Ishikawa (cell line): ENCODE measurements at regions not wholly inside any gene's neighbourhood (a gene's known extent, or its start where the extent isn't known, plus 50 kb on each side); places are given as distances from the start of the nearest gene placed in this dataset.

ENCODE experiments used
- CEBPB ChIP-seq: IDR thresholded peaks from 2 replicates; pipeline ENCODE4 v1.6.1; 2012
- CREB1 ChIP-seq: IDR thresholded peaks from 2 replicates; pipeline ENCODE4 v1.6.1; 2012; ENCODE audit warnings: low read depth
- EGR1 ChIP-seq: IDR thresholded peaks from 2 replicates; pipeline ENCODE4 v1.6.1; 2012
- EP300 ChIP-seq: IDR thresholded peaks from 2 replicates; pipeline ENCODE4 v1.6.1; 2012; ENCODE audit warnings: borderline replicate concordance
- FOXM1 ChIP-seq: IDR thresholded peaks from 2 replicates; pipeline ENCODE4 v1.6.1; 2012; ENCODE audit warnings: low read depth, borderline replicate concordance
- MAX ChIP-seq: IDR thresholded peaks from 2 replicates; pipeline ENCODE4 v1.6.1; 2012
- NFIC ChIP-seq: IDR thresholded peaks from 2 replicates; pipeline ENCODE4 v1.6.1; 2012
- RAD21 ChIP-seq: IDR thresholded peaks from 2 replicates; pipeline ENCODE4 v1.6.1; 2012; ENCODE audit warnings: low read depth
- REST ChIP-seq: IDR thresholded peaks from 2 replicates; pipeline ENCODE4 v1.6.1; 2012; ENCODE audit warnings: low read depth, mild to moderate bottlenecking
- TAF1 ChIP-seq: IDR thresholded peaks from 2 replicates; pipeline ENCODE4 v1.6.1; 2012; ENCODE audit warnings: low read depth, mild to moderate bottlenecking
- TCF12 ChIP-seq: IDR thresholded peaks from 2 replicates; pipeline ENCODE4 v1.6.1; 2012; ENCODE audit warnings: low read depth
- TEAD4 ChIP-seq: IDR thresholded peaks from 2 replicates; pipeline ENCODE4 v1.6.1; 2012
- USF1 ChIP-seq: IDR thresholded peaks from 2 replicates; pipeline ENCODE4 v1.6.1; 2012
- YY1 ChIP-seq: IDR thresholded peaks from 2 replicates; pipeline ENCODE4 v1.6.1; 2012; ENCODE audit warnings: low read depth
- ZBTB7A ChIP-seq: IDR thresholded peaks from 2 replicates; pipeline ENCODE4 v1.6.1; 2012; ENCODE audit warnings: low read depth

- TF ChIP-seq USF1 = no peak
- TF ChIP-seq ZBTB7A = no peak
- no peak for TF ChIP-seq RAD21
- TF ChIP-seq TCF12 = no peak
- no peak for TF ChIP-seq CREB1
- TF ChIP-seq TEAD4 = no peak
- TF ChIP-seq EP300 = no peak
Measured at GRCh38 chr13:92951273-92951890, 275.2 kb upstream of the GPC6 start.

GRCh38 chr13:92952161-92952560 is 274.4 kb upstream of the GPC6 start:
- TF ChIP-seq NFIC (no peak), CREB1 (no peak), TAF1 (no peak), EP300 (no peak), TCF12 (no peak), ZBTB7A (no peak), FOXM1 (no peak), REST (no peak), USF1 (no peak), YY1 (no peak), TEAD4 (no peak), EGR1 (no peak), RAD21 (no peak), CEBPB (no peak), MAX (no peak)

DNA sequence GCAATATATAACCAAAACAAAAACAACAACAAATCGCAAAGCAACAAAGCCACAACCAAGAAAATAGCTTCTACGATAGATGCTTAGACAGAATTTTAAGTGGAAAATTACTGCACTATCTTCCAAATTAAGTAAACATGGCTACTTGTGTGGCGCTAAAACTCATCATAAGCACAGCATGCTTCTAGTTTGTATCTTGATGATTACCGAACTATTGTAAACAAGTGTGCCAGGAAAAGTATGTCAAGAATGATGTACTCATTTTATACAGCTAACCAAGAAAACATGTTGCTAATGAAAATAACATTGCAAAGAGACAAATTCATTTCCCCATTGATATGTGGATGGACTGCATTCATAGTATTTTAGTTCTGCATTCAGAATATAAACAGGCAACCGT is 271.9 kb upstream of the GPC6 start:
- no peak for TF ChIP-seq CEBPB
- no peak for TF ChIP-seq EP300
- TF ChIP-seq FOXM1 = no peak
- TF ChIP-seq ZBTB7A = no peak
- no peak for TF ChIP-seq MAX
- TF ChIP-seq NFIC = no peak
- TF ChIP-seq CREB1 = no peak
- TF ChIP-seq RAD21 = no peak
- no peak for TF ChIP-seq TCF12
- TF ChIP-seq EGR1 = no peak

DNA sequence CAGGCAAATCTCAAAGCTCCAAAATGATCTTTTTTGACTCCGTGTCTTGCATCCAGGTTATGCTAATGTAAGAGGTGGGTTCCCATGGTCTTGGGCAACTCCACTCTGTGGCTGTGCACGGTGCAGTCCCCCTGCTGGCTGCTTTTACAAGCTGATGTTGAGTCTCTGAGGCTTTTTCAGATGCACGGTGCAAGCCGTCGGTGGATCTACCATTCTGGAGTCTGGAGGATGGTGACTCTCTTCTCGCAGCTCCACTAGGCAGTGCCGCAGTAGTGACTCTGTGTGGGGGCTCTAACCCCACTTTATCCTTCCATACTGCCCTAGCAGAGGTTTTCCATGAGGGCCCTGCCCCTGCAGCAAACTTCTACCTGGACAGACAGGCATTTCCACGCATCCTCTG is 266.8 kb upstream of the GPC6 start:
- TF ChIP-seq TEAD4 (no peak), ZBTB7A (no peak), MAX (no peak), EP300 (no peak), EGR1 (no peak), YY1 (no peak), TAF1 (no peak), CREB1 (no peak), FOXM1 (no peak), REST (no peak), USF1 (no peak), NFIC (no peak), TCF12 (no peak), RAD21 (no peak)

DNA sequence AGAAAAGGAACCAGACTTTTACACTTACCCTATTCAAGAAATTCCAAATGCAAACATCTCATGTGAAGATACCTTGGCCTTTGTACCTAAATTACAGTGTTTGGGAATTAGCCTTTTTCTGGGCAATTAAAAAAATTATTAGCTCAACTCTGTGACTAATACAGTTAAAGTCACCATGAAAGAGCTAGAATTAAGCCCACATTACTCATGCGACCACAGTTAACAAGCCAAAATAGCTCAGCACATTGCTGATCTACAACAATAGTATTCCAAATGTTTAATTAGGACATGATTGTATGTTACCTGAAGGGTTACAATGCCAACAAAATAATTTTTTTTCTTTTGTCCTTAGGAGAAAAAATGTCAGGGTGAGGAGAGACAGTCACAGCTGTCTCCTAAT is 263.6 kb upstream of the GPC6 start:
- TF ChIP-seq EP300 (no peak), ZBTB7A (no peak), EGR1 (no peak), CEBPB (no peak), USF1 (no peak), RAD21 (no peak), TEAD4 (no peak), FOXM1 (no peak), NFIC (no peak), MAX (no peak), REST (no peak), TCF12 (no peak), TAF1 (no peak), YY1 (no peak), CREB1 (no peak)
